ENCODE measurements at regions not wholly inside any gene's neighbourhood (a gene's known extent, or its start where the extent isn't known, plus 50 kb on each side); places are given as distances from the start of the nearest gene placed in this dataset.

DNA sequence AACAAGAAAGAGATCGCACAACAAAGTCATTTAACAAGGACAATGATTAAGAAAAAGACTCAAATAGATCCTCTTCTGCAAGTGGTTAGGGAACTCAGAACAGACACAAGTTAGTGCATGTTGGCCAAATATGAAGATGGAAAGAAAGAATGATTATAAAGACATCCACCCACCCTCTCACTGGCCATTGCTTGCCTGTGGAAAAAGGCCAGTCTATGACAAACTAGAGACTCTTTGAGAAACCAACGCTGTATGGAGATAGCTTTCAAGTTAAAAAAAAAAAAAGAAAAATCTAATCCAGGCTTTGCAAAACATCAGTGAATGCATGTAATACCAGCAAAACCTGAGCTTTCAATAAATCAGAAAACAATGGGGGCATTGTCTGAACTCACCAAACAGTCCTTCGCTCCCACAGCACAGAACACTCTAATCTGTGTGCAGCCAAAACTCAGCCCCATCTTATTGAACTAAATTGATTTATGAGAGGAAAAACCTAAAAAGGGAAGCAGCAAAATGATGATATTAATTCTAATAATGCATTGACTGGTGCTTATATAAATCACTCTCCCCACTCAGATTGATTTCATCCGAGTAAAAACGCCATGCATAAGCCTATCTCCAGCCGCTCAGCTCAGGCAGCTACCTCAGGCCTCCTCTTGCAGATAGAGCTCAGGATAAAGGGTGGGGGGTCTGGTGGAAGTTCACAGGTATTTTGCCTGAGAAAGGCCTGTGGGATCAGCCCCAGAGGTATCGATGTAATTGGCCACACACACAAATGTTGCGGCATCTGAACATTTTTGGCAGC, 547.1 kb downstream of the CCDC171 start (continued):
- TF ChIP-seq, protein P1, sequence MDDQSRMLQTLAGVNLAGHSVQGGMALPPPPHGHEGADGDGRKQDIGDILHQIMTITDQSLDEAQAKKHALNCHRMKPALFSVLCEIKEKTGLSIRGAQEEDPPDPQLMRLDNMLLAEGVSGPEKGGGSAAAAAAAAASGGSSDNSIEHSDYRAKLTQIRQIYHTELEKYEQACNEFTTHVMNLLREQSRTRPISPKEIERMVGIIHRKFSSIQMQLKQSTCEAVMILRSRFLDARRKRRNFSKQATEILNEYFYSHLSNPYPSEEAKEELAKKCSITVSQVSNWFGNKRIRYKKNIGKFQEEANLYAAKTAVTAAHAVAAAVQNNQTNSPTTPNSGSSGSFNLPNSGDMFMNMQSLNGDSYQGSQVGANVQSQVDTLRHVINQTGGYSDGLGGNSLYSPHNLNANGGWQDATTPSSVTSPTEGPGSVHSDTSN (IDR thresholded peaks at IDR 0.05): no peak
- no peak for TF ChIP-seq KDM1A (IDR thresholded peaks at IDR 0.05; ENCODE audit: low read depth)

- ChIA-PET CTCF (interaction anchor here (1.0 to 1.9 kb wide), 3 partner anchors 33 to 57 kb away, joined by 3 to 6 read pairs (median 5); no protein-coding TSS in a partner anchor), POLR2A (no interaction called here)
- no peak for TF ChIP-seq HDAC2 (IDR thresholded peaks at IDR 0.05)
- TF ChIP-seq, protein P2, sequence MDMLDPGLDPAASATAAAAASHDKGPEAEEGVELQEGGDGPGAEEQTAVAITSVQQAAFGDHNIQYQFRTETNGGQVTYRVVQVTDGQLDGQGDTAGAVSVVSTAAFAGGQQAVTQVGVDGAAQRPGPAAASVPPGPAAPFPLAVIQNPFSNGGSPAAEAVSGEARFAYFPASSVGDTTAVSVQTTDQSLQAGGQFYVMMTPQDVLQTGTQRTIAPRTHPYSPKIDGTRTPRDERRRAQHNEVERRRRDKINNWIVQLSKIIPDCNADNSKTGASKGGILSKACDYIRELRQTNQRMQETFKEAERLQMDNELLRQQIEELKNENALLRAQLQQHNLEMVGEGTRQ (IDR thresholded peaks at IDR 0.05): no peak
- TF ChIP-seq, protein P3, sequence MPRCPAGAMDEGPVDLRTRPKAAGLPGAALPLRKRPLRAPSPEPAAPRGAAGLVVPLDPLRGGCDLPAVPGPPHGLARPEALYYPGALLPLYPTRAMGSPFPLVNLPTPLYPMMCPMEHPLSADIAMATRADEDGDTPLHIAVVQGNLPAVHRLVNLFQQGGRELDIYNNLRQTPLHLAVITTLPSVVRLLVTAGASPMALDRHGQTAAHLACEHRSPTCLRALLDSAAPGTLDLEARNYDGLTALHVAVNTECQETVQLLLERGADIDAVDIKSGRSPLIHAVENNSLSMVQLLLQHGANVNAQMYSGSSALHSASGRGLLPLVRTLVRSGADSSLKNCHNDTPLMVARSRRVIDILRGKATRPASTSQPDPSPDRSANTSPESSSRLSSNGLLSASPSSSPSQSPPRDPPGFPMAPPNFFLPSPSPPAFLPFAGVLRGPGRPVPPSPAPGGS (IDR thresholded peaks at IDR 0.05): no peak
- TF ChIP-seq RFX5 (IDR thresholded peaks at IDR 0.05): no peak
- TF ChIP-seq, protein P4, sequence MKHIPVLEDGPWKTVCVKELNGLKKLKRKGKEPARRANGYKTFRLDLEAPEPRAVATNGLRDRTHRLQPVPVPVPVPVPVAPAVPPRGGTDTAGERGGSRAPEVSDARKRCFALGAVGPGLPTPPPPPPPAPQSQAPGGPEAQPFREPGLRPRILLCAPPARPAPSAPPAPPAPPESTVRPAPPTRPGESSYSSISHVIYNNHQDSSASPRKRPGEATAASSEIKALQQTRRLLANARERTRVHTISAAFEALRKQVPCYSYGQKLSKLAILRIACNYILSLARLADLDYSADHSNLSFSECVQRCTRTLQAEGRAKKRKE (CRISPR knock-in tag; IDR thresholded peaks at IDR 0.05; ENCODE audit: low read depth): no peak
- TF ChIP-seq, protein P5, sequence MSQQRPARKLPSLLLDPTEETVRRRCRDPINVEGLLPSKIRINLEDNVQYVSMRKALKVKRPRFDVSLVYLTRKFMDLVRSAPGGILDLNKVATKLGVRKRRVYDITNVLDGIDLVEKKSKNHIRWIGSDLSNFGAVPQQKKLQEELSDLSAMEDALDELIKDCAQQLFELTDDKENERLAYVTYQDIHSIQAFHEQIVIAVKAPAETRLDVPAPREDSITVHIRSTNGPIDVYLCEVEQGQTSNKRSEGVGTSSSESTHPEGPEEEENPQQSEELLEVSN (IDR thresholded peaks at IDR 0.05; ENCODE audit: borderline replicate concordance, low read depth): no peak
- TF ChIP-seq CHD4 (IDR thresholded peaks at IDR 0.05; ENCODE audit: borderline replicate concordance): no peak
- TF ChIP-seq FOXS1 (CRISPR knock-in tag; IDR thresholded peaks at IDR 0.05): no peak
- TF ChIP-seq NPAS2 (CRISPR knock-in tag; IDR thresholded peaks at IDR 0.05; ENCODE audit: borderline replicate concordance): no peak
- TF ChIP-seq KDM1A (IDR thresholded peaks at IDR 0.05; ENCODE audit: low read depth): no peak
- no peak for TF ChIP-seq POLR2AphosphoS2 (conservative IDR thresholded peaks at IDR 0.05; ENCODE audit: low read length)
- no peak for TF ChIP-seq ZC3H11A (IDR thresholded peaks at IDR 0.05)
- TF ChIP-seq MAZ (IDR thresholded peaks at IDR 0.05; ENCODE audit: borderline replicate concordance, low read depth, low read length): no peak
- Histone ChIP-seq H3K27ac (no peak overlapping the region), H3K4me1 (no peaks in the 10 kb centered on the region), H3K9me3 (no peaks in the 10 kb centered on the region), H3K4me2 (no peak overlapping the region), H3K4me3 (no peak overlapping the region)
- DNase-seq (ENCODE audit: low read depth in 1 of 2, low spot score in 1 of 2) (no peak), FAIRE-seq (no peak), ATAC-seq (no peak)
- 65% methylated on average over 6 of the region's 8 CpGs for WGBS (ENCODE audit: missing lambda C conversion rate)
These were observed 547.8 kb downstream of the CCDC171 start for GRCh38 chr9:16100537-16101091.

- FAIRE-seq (no peak), ATAC-seq (no peak), DNase-seq (ENCODE audit: low read depth in 1 of 2, low spot score in 1 of 2) (no peak)
- no peak overlapping the region for H3K27ac ChIP-seq
- TF ChIP-seq RCOR1 (IDR thresholded peaks at IDR 0.05; ENCODE audit: low read depth, low read length): no peak
- CTCF ChIA-PET: interaction anchor here (1.9 kb wide), 1 partner anchor 32 kb away, joined by 6 read pairs; no protein-coding TSS in a partner anchor
- H3K4me3 ChIP-seq: no peak overlapping the region
- no peaks in the 10 kb centered on the region for H3K9me3 ChIP-seq
- H3K4me2 ChIP-seq: no peak overlapping the region
- H3K4me1 ChIP-seq: no peaks in the 10 kb centered on the region
- POLR2A ChIA-PET: no interaction called here
- 69% methylated on average over 8 of the region's 9 CpGs for WGBS (ENCODE audit: missing lambda C conversion rate)
These were observed 549.3 kb downstream of the CCDC171 start for GRCh38 chr9:16102154-16102553.
